ENCODE measurements at regions not wholly inside any gene's neighbourhood (a gene's known extent, or its start where the extent isn't known, plus 50 kb on each side); places are given as distances from the start of the nearest gene placed in this dataset.

GRCh38 chr3:182104881-182105280 is 393.2 kb downstream of the SOX2 start:
- Mint-ChIP-seq H3K4me3 (ENCODE audit: unreplicated experiment) (no peak overlapping the region), H3K36me3 (ENCODE audit: unreplicated experiment) (no peaks in the 10 kb centered on the region), H3K27ac (ENCODE audit: unreplicated experiment) (no peak overlapping the region)

GRCh38 chr3:182105875-182106274 is 394.1 kb downstream of the SOX2 start:
- peaks cover 6% of the 10 kb centered on the region for H3K4me1 Mint-ChIP-seq (ENCODE audit: unreplicated experiment)
- no peak overlapping the region for H3K4me3 Mint-ChIP-seq (ENCODE audit: unreplicated experiment)
- H3K27me3 Mint-ChIP-seq (ENCODE audit: unreplicated experiment) = no peaks in the 10 kb centered on the region
- no peak overlapping the region for H3K27ac Mint-ChIP-seq (ENCODE audit: unreplicated experiment)
- TF ChIP-seq CTCF (IDR thresholded peaks at IDR 0.05) = no peak
- no peaks in the 10 kb centered on the region for H3K36me3 Mint-ChIP-seq (ENCODE audit: unreplicated experiment)
- H3K9me3 Mint-ChIP-seq (ENCODE audit: unreplicated experiment) = peaks cover 13% of the 10 kb centered on the region
- no peak for DNase-seq (ENCODE audit: extremely low spot score, unreplicated experiment)

More at GRCh38 chr3:182104881-182105280, 393.2 kb downstream of the SOX2 start:
- DNase-seq (ENCODE audit: extremely low spot score, unreplicated experiment) = no peak
- Mint-ChIP-seq H3K9me3 (ENCODE audit: unreplicated experiment) (peaks cover 16% of the 10 kb centered on the region), H3K27me3 (ENCODE audit: unreplicated experiment) (no peaks in the 10 kb centered on the region), H3K4me1 (ENCODE audit: unreplicated experiment) (peaks cover 6% of the 10 kb centered on the region)
- TF ChIP-seq CTCF (IDR thresholded peaks at IDR 0.05) = no peak

DNA sequence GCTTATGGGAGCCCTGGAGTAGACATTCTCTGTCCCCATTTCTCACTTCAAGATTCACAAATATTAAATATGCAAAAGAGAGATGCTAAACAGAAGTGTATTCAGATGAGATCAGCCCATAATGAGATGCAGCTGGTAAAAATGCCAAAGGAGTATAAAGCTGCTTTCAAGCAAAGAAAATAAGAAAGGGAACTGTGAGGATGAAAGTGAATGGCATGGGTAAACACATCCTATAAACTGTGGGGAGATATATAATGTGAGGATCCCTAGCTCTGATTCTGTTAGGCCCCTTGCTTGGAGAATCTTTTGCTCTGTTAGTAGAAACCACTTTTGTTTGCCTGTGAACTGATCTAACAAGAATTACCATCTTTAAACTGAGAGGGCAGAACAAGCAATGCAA is 396.6 kb downstream of the SOX2 start:
- H3K27me3 Mint-ChIP-seq (ENCODE audit: unreplicated experiment) = no peaks in the 10 kb centered on the region
- H3K4me3 Mint-ChIP-seq (ENCODE audit: unreplicated experiment) = no peak overlapping the region
- no peaks in the 10 kb centered on the region for H3K36me3 Mint-ChIP-seq (ENCODE audit: unreplicated experiment)
- H3K4me1 Mint-ChIP-seq (ENCODE audit: unreplicated experiment) = peaks cover 6% of the 10 kb centered on the region
- no peak overlapping the region for H3K27ac Mint-ChIP-seq (ENCODE audit: unreplicated experiment)
- no peaks in the 10 kb centered on the region for H3K9me3 Mint-ChIP-seq (ENCODE audit: unreplicated experiment)
- no peak for TF ChIP-seq CTCF (IDR thresholded peaks at IDR 0.05)
- no peak for DNase-seq (ENCODE audit: extremely low spot score, unreplicated experiment)

GRCh38 chr3:182111967-182112366 is 400.2 kb downstream of the SOX2 start:
- no peak for TF ChIP-seq CTCF (IDR thresholded peaks at IDR 0.05)
- H3K36me3 Mint-ChIP-seq (ENCODE audit: unreplicated experiment) = no peaks in the 10 kb centered on the region
- no peaks in the 10 kb centered on the region for H3K27me3 Mint-ChIP-seq (ENCODE audit: unreplicated experiment)
- peaks cover 5% of the 10 kb centered on the region for H3K9me3 Mint-ChIP-seq (ENCODE audit: unreplicated experiment)
- no peaks in the 10 kb centered on the region for H3K4me1 Mint-ChIP-seq (ENCODE audit: unreplicated experiment)
- H3K4me3 Mint-ChIP-seq (ENCODE audit: unreplicated experiment) = no peak overlapping the region
- H3K27ac Mint-ChIP-seq (ENCODE audit: unreplicated experiment) = no peak overlapping the region
- DNase-seq (ENCODE audit: extremely low spot score, unreplicated experiment) = no peak

DNA sequence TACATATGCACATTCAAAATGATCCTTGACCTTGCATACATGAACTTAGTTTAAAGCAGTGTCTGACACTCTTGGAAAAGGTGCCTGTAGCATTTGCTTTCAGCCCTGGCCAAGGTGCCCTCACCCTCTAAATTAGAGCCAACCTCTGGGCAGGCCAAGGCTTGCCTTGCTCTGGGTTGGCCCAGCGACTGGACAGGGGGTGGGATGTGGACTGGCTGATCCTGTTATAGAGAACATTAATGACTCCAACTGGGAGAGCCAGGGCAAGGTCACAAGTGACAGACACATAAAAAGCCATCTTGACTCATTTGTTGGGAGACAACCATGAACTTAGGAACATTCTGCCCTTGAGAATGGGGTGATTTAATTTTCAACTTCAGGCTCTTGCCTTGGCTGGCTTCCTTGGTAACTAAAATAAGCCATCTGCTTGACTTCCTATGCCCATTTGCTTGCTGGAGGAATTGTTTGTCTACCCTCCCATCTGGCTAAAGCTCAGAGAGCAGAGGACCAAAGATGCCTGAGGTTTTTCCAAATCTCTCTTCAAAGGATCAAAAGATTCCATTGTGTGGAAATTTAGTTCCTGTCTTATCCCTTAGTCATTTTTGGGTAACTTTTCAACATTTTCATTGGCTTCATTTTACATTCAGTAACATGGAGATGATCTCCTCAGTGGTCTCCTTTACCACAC is 403.7 kb downstream of the SOX2 start:
- H3K36me3 Mint-ChIP-seq (ENCODE audit: unreplicated experiment) = no peaks in the 10 kb centered on the region
- TF ChIP-seq CTCF (IDR thresholded peaks at IDR 0.05) = no peak
- peaks cover 5% of the 10 kb centered on the region for H3K9me3 Mint-ChIP-seq (ENCODE audit: unreplicated experiment)
- H3K27ac Mint-ChIP-seq (ENCODE audit: unreplicated experiment) = no peak overlapping the region
- DNase-seq (ENCODE audit: extremely low spot score, unreplicated experiment) = no peak
- H3K4me3 Mint-ChIP-seq (ENCODE audit: unreplicated experiment) = no peak overlapping the region
- no peaks in the 10 kb centered on the region for H3K27me3 Mint-ChIP-seq (ENCODE audit: unreplicated experiment)
- peaks cover 4% of the 10 kb centered on the region for H3K4me1 Mint-ChIP-seq (ENCODE audit: unreplicated experiment)

Measured in osteocyte (in vitro differentiated cells).